HL-60 (cell line): ENCODE measurements at regions not wholly inside any gene's neighbourhood (a gene's known extent, or its start where the extent isn't known, plus 50 kb on each side); places are given as distances from the start of the nearest gene placed in this dataset.

Experiments
- POLR2AphosphoS5 ChIP-seq: IDR thresholded peaks from 2 replicates; pipeline ENCODE4 v1.6.1; 2012; ENCODE audit warnings: low read depth
- TF ChIP-seq, protein P1 (sequence below): IDR thresholded peaks from one replicate; pipeline ENCODE4 v1.5.1; 2011; ENCODE audit warnings: low read length, control low read depth, inconsistent platforms; ENCODE audit not compliant: insufficient read depth

GRCh38 chr4:104211657-104212056, 283.0 kb downstream of the CXXC4 start:
- TF ChIP-seq POLR2AphosphoS5, result no peak
- TF ChIP-seq, protein P1, sequence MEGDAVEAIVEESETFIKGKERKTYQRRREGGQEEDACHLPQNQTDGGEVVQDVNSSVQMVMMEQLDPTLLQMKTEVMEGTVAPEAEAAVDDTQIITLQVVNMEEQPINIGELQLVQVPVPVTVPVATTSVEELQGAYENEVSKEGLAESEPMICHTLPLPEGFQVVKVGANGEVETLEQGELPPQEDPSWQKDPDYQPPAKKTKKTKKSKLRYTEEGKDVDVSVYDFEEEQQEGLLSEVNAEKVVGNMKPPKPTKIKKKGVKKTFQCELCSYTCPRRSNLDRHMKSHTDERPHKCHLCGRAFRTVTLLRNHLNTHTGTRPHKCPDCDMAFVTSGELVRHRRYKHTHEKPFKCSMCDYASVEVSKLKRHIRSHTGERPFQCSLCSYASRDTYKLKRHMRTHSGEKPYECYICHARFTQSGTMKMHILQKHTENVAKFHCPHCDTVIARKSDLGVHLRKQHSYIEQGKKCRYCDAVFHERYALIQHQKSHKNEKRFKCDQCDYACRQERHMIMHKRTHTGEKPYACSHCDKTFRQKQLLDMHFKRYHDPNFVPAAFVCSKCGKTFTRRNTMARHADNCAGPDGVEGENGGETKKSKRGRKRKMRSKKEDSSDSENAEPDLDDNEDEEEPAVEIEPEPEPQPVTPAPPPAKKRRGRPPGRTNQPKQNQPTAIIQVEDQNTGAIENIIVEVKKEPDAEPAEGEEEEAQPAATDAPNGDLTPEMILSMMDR, result no peak
